GM12878 (cell line): ENCODE measurements at regions not wholly inside any gene's neighbourhood (a gene's known extent, or its start where the extent isn't known, plus 50 kb on each side); places are given as distances from the start of the nearest gene placed in this dataset.

ENCODE experiments used
- ATAC-seq: fragments of 200-7000 bp; cut with Tn5 transposase; 3 replicates; pipeline ENCODE4 v1.9.1; 2020; ENCODE audit warnings: mild to moderate bottlenecking, moderate library complexity
- BruUV-seq: library from RNA; stranded (reverse); fragments of 400-500 nt; replicated peaks from 2 replicates; lab custom pipeline; 2021; lab: Mats Ljungman, UMichigan
- CTCF ChIA-PET: fragments of 300-600 bp; sonication (Branson Sonifier 250); formaldehyde crosslinking; extraction: SDS; loops from one replicate; lab custom pipeline; 2021; ENCODE audit warnings: inconsistent platforms; lab: Yijun Ruan, JAX
- POLR2A ChIA-PET: fragments of 350-600 bp; formaldehyde crosslinking; extraction: SDS; loops from one replicate; lab custom pipeline; 2021; ENCODE audit warnings: inconsistent platforms; lab: Charles Lee
- RAD21 ChIA-PET: fragments of 300-600 bp; sonication (Branson Sonifier 250); formaldehyde crosslinking; loops from one replicate; lab custom pipeline; 2023; ENCODE audit warnings: antibody characterized with exemption; ENCODE audit not compliant: unreplicated experiment; lab: Charles Lee
- SMC1A ChIA-PET: fragments of 300-600 bp; sonication (Branson Sonifier 250); formaldehyde crosslinking; loops from one replicate; lab custom pipeline; 2023; ENCODE audit not compliant: unreplicated experiment, uncharacterized antibody; lab: Charles Lee
- DNase-seq: peaks from one replicate; pipeline ENCODE4 v3.0.0-alpha.2; 2011; ENCODE audit warnings: low read depth, low spot score
- FAIRE-seq: peaks from 3 replicates; lab custom pipeline; 2011; peaks lifted over from hg19 to GRCh38; lab: Jason Lieb, UNC
- H2AFZ ChIP-seq: 2 replicates; pipeline ENCODE4 v1.6.0; 2011; ENCODE audit warnings: low read depth, low read length, control low read depth; ENCODE audit not compliant: control insufficient read depth
- H3K27ac ChIP-seq: 2 replicates; pipeline ENCODE4 v1.5.1; 2011; ENCODE audit warnings: control low read depth; ENCODE audit not compliant: control insufficient read depth, insufficient read depth
- H3K27me3 ChIP-seq, 2 experiments: replicated peaks in 1 of 2; 2 replicates each; pipeline versions ENCODE4 v1.6.0 to v1.6.1; 2011; ENCODE audit warnings: low read length in 1 of 2; ENCODE audit not compliant: control insufficient read depth in 2 of 2, insufficient read depth in 2 of 2
- H3K36me3 ChIP-seq, 2 experiments: 2 replicates each; pipeline ENCODE4 v1.5.1; 2011; ENCODE audit warnings: low read length in 1 of 2; ENCODE audit not compliant: control insufficient read depth in 2 of 2, insufficient read depth in 2 of 2
- H3K4me1 ChIP-seq: 2 replicates; pipeline ENCODE4 v1.6.1; 2011; ENCODE audit warnings: mild to moderate bottlenecking, low read length, moderate library complexity, mixed read lengths; ENCODE audit not compliant: control insufficient read depth, insufficient read depth
- H3K4me2 ChIP-seq: 2 replicates; pipeline ENCODE4 v1.6.0; 2011; ENCODE audit warnings: control low read depth; ENCODE audit not compliant: control insufficient read depth, insufficient read depth
- H3K4me3 ChIP-seq: fragments of 200-600 bp; sonication (generic); 2 replicates; pipeline ENCODE4 v1.5.1; 2016
- H3K79me2 ChIP-seq: 2 replicates; pipeline ENCODE4 v1.6.0; 2011; ENCODE audit warnings: low read length; ENCODE audit not compliant: control insufficient read depth, insufficient read depth
- H3K9ac ChIP-seq: 2 replicates; pipeline ENCODE4 v1.8.0; 2011; ENCODE audit warnings: low read length, control low read depth, mixed read lengths; ENCODE audit not compliant: control insufficient read depth, insufficient read depth
- H3K9me3 ChIP-seq: replicated peaks from 3 replicates; pipeline ENCODE4 v1.5.1; 2011; ENCODE audit warnings: mild to moderate bottlenecking, low read length; ENCODE audit not compliant: control insufficient read depth, insufficient read depth
- H4K20me1 ChIP-seq: 2 replicates; pipeline ENCODE4 v1.6.0; 2011; ENCODE audit not compliant: control insufficient read depth, insufficient read depth
- BACH1 ChIP-seq: fragments of 450-650 bp; IDR thresholded peaks from 2 replicates; pipeline ENCODE4 v1.6.1; 2017; ENCODE audit warnings: mild to moderate bottlenecking, borderline replicate concordance
- CBX5 ChIP-seq: sonication (generic); IDR thresholded peaks from 2 replicates; pipeline ENCODE4 v1.6.1; 2016; ENCODE audit warnings: low read depth, moderate library complexity, mild to moderate bottlenecking, inconsistent platforms
- CHD2 ChIP-seq: IDR thresholded peaks from 2 replicates; pipeline ENCODE4 v1.6.1; 2011; ENCODE audit warnings: low read depth, low read length, improper control_type of control experiment, borderline replicate concordance
- ESRRA ChIP-seq: IDR thresholded peaks from 2 replicates; pipeline ENCODE4 v1.6.1; 2012; ENCODE audit warnings: mild to moderate bottlenecking, low read length, improper control_type of control experiment
- NFYB ChIP-seq: IDR thresholded peaks from 2 replicates; pipeline ENCODE4 v1.6.1; 2011; ENCODE audit warnings: low read depth, mild to moderate bottlenecking, low read length, improper control_type of control experiment, moderate library complexity; ENCODE audit not compliant: insufficient read depth
- SMAD1 ChIP-seq: fragments of 450-650 bp; IDR thresholded peaks from 2 replicates; pipeline ENCODE4 v1.6.1; 2018; ENCODE audit warnings: mild to moderate bottlenecking, low read depth; ENCODE audit not compliant: partially characterized antibody
- SUZ12 ChIP-seq: fragments of 200-600 bp; sonication (generic); IDR thresholded peaks from one replicate; pipeline ENCODE4 v1.6.1; 2018; ENCODE audit warnings: antibody characterized with exemption, mild to moderate bottlenecking; ENCODE audit not compliant: unreplicated experiment
- TAF1 ChIP-seq: IDR thresholded peaks from 2 replicates; pipeline ENCODE4 v1.6.1; 2011; ENCODE audit warnings: mild to moderate bottlenecking, low read depth, low read length, borderline replicate concordance
- ZBED1 ChIP-seq: IDR thresholded peaks from 2 replicates; pipeline ENCODE4 v1.6.1; 2016; ENCODE audit warnings: borderline replicate concordance
- ZNF207 ChIP-seq: fragments of 450-650 bp; IDR thresholded peaks from 2 replicates; pipeline ENCODE4 v1.6.1; 2014; ENCODE audit warnings: antibody characterized with exemption, mild to moderate bottlenecking, borderline replicate concordance
- ZNF217 ChIP-seq: fragments of 450-650 bp; IDR thresholded peaks from 2 replicates; pipeline ENCODE4 v1.6.1; 2017; ENCODE audit warnings: antibody characterized with exemption, mild to moderate bottlenecking
- WGBS: methylation state at CpG from one replicate; pipeline ENCODE4 v1.1.6; 2016; ENCODE audit warnings: low lambda C conversion rate; ENCODE audit not compliant: insufficient replicate concordance, insufficient coverage; ENCODE audit errors: missing lambda C conversion rate; 5-methylcytosine and 5-hydroxymethylcytosine counted together
- in situ Hi-C: fragments of 300-500 bp; cut with MboI; formaldehyde crosslinking; loops from 9 replicates; pipeline ENCODE4 v1.14.3; 2018; ENCODE audit warnings: mixed read lengths
- intact Hi-C: fragments of 100-400 bp; cut with micrococcal nuclease; formaldehyde crosslinking; loops from one replicate; pipeline ENCODE4 v1.14.2; 2022; ENCODE audit not compliant: unreplicated experiment
- TF ChIP-seq, protein P1 (sequence below): fragments of 450-650 bp; formaldehyde crosslinking; IDR thresholded peaks from 2 replicates; pipeline ENCODE4 v1.4.0; 2020; ENCODE audit warnings: mild to moderate bottlenecking, moderate library complexity
- TF ChIP-seq, protein P2 (sequence below): fragments of 450-650 bp; IDR thresholded peaks from 2 replicates; pipeline ENCODE4 v1.6.1; 2014; ENCODE audit warnings: mild to moderate bottlenecking

GRCh38 chr6:85864453-85865401 is 222.0 kb upstream of the SYNCRIP start (continued):
- TF ChIP-seq, protein P1, sequence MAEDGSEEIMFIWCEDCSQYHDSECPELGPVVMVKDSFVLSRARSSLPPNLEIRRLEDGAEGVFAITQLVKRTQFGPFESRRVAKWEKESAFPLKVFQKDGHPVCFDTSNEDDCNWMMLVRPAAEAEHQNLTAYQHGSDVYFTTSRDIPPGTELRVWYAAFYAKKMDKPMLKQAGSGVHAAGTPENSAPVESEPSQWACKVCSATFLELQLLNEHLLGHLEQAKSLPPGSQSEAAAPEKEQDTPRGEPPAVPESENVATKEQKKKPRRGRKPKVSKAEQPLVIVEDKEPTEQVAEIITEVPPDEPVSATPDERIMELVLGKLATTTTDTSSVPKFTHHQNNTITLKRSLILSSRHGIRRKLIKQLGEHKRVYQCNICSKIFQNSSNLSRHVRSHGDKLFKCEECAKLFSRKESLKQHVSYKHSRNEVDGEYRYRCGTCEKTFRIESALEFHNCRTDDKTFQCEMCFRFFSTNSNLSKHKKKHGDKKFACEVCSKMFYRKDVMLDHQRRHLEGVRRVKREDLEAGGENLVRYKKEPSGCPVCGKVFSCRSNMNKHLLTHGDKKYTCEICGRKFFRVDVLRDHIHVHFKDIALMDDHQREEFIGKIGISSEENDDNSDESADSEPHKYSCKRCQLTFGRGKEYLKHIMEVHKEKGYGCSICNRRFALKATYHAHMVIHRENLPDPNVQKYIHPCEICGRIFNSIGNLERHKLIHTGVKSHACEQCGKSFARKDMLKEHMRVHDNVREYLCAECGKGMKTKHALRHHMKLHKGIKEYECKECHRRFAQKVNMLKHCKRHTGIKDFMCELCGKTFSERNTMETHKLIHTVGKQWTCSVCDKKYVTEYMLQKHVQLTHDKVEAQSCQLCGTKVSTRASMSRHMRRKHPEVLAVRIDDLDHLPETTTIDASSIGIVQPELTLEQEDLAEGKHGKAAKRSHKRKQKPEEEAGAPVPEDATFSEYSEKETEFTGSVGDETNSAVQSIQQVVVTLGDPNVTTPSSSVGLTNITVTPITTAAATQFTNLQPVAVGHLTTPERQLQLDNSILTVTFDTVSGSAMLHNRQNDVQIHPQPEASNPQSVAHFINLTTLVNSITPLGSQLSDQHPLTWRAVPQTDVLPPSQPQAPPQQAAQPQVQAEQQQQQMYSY (CRISPR knock-in tag) = no peak
- TF ChIP-seq BACH1 = no peak

DNA sequence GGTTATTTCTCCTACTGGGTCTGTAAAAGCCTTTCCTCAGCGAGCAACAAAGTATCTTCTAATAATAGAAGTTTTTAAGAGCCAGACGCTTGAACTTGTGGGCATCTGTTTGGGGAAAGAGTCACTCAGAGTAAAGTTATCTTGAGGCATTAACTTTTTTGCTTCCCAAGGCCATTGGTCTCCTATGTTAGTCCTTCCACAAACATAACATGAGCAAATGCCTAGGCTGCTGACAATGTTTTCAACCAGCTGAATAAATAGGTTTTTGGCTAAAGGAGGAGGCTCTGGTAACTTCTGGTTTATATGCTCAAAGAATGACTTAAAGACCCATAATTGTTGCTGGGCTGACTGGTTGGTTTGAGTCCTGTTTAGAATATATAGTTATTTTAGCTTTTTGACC is 213.5 kb upstream of the SYNCRIP start:
- WGBS = 16% methylated on average over 2 of the region's 2 CpGs
- no peak overlapping the region for H3K9ac ChIP-seq
- H4K20me1 ChIP-seq = no peaks in the 10 kb centered on the region
- H3K4me1 ChIP-seq = no peaks in the 10 kb centered on the region
- no peaks in the 10 kb centered on the region for H3K27me3 ChIP-seq
- no peaks in the 10 kb centered on the region for H3K36me3 ChIP-seq
- FAIRE-seq (no peak), DNase-seq (no peak), ATAC-seq (no peak)
- BruUV-seq = no TSS peak
- intact Hi-C loops = no loop called here
- ChIA-PET POLR2A (no interaction called here), RAD21 (no interaction called here), SMC1A (no interaction called here), CTCF (no interaction called here)
- no peak overlapping the region for H3K4me2 ChIP-seq
- H3K9me3 ChIP-seq = no peaks in the 10 kb centered on the region
- H3K4me3 ChIP-seq = no peak overlapping the region
- H3K79me2 ChIP-seq = no peaks in the 10 kb centered on the region
- no peak overlapping the region for H3K27ac ChIP-seq
- H2AFZ ChIP-seq = no peak overlapping the region
- in situ Hi-C loops = no loop called here
- TF ChIP-seq, protein P1 (CRISPR knock-in tag) = no peak
- TF ChIP-seq ZNF217 = no peak
- no peak for TF ChIP-seq ESRRA
- TF ChIP-seq, protein P2, sequence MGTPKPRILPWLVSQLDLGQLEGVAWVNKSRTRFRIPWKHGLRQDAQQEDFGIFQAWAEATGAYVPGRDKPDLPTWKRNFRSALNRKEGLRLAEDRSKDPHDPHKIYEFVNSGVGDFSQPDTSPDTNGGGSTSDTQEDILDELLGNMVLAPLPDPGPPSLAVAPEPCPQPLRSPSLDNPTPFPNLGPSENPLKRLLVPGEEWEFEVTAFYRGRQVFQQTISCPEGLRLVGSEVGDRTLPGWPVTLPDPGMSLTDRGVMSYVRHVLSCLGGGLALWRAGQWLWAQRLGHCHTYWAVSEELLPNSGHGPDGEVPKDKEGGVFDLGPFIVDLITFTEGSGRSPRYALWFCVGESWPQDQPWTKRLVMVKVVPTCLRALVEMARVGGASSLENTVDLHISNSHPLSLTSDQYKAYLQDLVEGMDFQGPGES = no peak
- no peak for TF ChIP-seq ZNF207
- TF ChIP-seq NFYB = no peak
- no peak for TF ChIP-seq SUZ12
- no peak for TF ChIP-seq CHD2
- no peak for TF ChIP-seq SMAD1
- TF ChIP-seq TAF1 = no peak
- TF ChIP-seq ZBED1 = no peak
- no peak for TF ChIP-seq CBX5
